ENCODE measurements at regions not wholly inside any gene's neighbourhood (a gene's known extent, or its start where the extent isn't known, plus 50 kb on each side); places are given as distances from the start of the nearest gene placed in this dataset.
"Not testable (repeated sequence)": the region's sequence is repeated elsewhere in the genome, so short reads cannot be mapped to it uniquely, and the experiment has no call there.

GRCh38 chr3:26894443-26894842 lies 271.9 kb downstream of the LRRC3B start:
- no peak for DNase-seq
- no peaks in the 10 kb centered on the region for H3K36me3 ChIP-seq
- H3K4me3 ChIP-seq (ENCODE audit: low read depth, low read length), result no peak overlapping the region
- no peak overlapping the region for H3K27ac ChIP-seq
- H3K27me3 ChIP-seq (ENCODE audit: insufficient read depth, low read depth, severe bottlenecking), result no peaks in the 10 kb centered on the region
- TF ChIP-seq CTCF (IDR thresholded peaks at IDR 0.05; ENCODE audit: low read depth, low read length), result no peak
- H3K9me3 ChIP-seq (ENCODE audit: severe bottlenecking), result no peaks in the 10 kb centered on the region

GRCh38 chr3:26915208-26915607 lies 292.6 kb downstream of the LRRC3B start:
- no peak for DNase-seq
- no peak for TF ChIP-seq CTCF (IDR thresholded peaks at IDR 0.05; ENCODE audit: low read depth, low read length)
- H3K27me3 ChIP-seq (ENCODE audit: insufficient read depth, low read depth, severe bottlenecking), result no peaks in the 10 kb centered on the region
- H3K36me3 ChIP-seq, result no peaks in the 10 kb centered on the region
- no peak overlapping the region for H3K4me3 ChIP-seq (ENCODE audit: low read depth, low read length)
- no peak overlapping the region for H3K27ac ChIP-seq
- peaks cover 4% of the 10 kb centered on the region for H3K9me3 ChIP-seq (ENCODE audit: severe bottlenecking)

GRCh38 chr3:26920646-26921478 lies 298.3 kb downstream of the LRRC3B start:
- no peak for DNase-seq
- H3K27ac ChIP-seq, result no peak overlapping the region
- peaks cover 2% of the 10 kb centered on the region for H3K9me3 ChIP-seq (ENCODE audit: severe bottlenecking)
- H3K36me3 ChIP-seq, result no peaks in the 10 kb centered on the region
- no peak overlapping the region for H3K4me3 ChIP-seq (ENCODE audit: low read depth, low read length)
- H3K27me3 ChIP-seq (ENCODE audit: insufficient read depth, low read depth, severe bottlenecking), result no peaks in the 10 kb centered on the region
- TF ChIP-seq CTCF (IDR thresholded peaks at IDR 0.05; ENCODE audit: low read depth, low read length), result no peak

- no peaks in the 10 kb centered on the region for H3K36me3 ChIP-seq
- no peaks in the 10 kb centered on the region for H3K9me3 ChIP-seq (ENCODE audit: severe bottlenecking)
- no peaks in the 10 kb centered on the region for H3K27me3 ChIP-seq (ENCODE audit: insufficient read depth, low read depth, severe bottlenecking)
- no peak for TF ChIP-seq CTCF (IDR thresholded peaks at IDR 0.05; ENCODE audit: low read depth, low read length)
- no peak overlapping the region for H3K4me3 ChIP-seq (ENCODE audit: low read depth, low read length)
- DNase-seq, result no peak
- H3K27ac ChIP-seq, result no peak overlapping the region; the same call in 1 of the 2 replicates
Measured at GRCh38 chr3:26931896-26932295, 309.3 kb downstream of the LRRC3B start.

GRCh38 chr3:26932752-26933151 lies 310.2 kb downstream of the LRRC3B start:
- TF ChIP-seq CTCF (IDR thresholded peaks at IDR 0.05; ENCODE audit: low read depth, low read length), result no peak
- Histone ChIP-seq H3K4me3 (ENCODE audit: low read depth, low read length) (no peak overlapping the region), H3K27ac (no peak overlapping the region), H3K9me3 (ENCODE audit: severe bottlenecking) (no peaks in the 10 kb centered on the region), H3K36me3 (no peaks in the 10 kb centered on the region), H3K27me3 (ENCODE audit: insufficient read depth, low read depth, severe bottlenecking) (no peaks in the 10 kb centered on the region)
- no peak for DNase-seq

- H3K36me3 ChIP-seq; H3K4me3 ChIP-seq (ENCODE audit: low read depth, low read length); H3K27me3 ChIP-seq (ENCODE audit: insufficient read depth, low read depth, severe bottlenecking); H3K9me3 ChIP-seq (ENCODE audit: severe bottlenecking); DNase-seq; H3K27ac ChIP-seq: not testable (repeated sequence)
Measured at GRCh38 chr3:26945480-26945879, 322.9 kb downstream of the LRRC3B start.
